ENCODE measurements at regions not wholly inside any gene's neighbourhood (a gene's known extent, or its start where the extent isn't known, plus 50 kb on each side); places are given as distances from the start of the nearest gene placed in this dataset.

- no peak for TF ChIP-seq JUND (IDR thresholded peaks at IDR 0.05)
- no peak for TF ChIP-seq TAF1 (conservative IDR thresholded peaks at IDR 0.05)
- no peak for TF ChIP-seq ATF3 (IDR thresholded peaks at IDR 0.05)
- TF ChIP-seq SP1 (IDR thresholded peaks at IDR 0.05) = no peak
- no peak for TF ChIP-seq HNF4A (conservative IDR thresholded peaks at IDR 0.05)
- no peak for TF ChIP-seq FOXA1 (IDR thresholded peaks at IDR 0.05)
- TF ChIP-seq RAD21 (IDR thresholded peaks at IDR 0.05) = no peak
- TF ChIP-seq, protein P1, sequence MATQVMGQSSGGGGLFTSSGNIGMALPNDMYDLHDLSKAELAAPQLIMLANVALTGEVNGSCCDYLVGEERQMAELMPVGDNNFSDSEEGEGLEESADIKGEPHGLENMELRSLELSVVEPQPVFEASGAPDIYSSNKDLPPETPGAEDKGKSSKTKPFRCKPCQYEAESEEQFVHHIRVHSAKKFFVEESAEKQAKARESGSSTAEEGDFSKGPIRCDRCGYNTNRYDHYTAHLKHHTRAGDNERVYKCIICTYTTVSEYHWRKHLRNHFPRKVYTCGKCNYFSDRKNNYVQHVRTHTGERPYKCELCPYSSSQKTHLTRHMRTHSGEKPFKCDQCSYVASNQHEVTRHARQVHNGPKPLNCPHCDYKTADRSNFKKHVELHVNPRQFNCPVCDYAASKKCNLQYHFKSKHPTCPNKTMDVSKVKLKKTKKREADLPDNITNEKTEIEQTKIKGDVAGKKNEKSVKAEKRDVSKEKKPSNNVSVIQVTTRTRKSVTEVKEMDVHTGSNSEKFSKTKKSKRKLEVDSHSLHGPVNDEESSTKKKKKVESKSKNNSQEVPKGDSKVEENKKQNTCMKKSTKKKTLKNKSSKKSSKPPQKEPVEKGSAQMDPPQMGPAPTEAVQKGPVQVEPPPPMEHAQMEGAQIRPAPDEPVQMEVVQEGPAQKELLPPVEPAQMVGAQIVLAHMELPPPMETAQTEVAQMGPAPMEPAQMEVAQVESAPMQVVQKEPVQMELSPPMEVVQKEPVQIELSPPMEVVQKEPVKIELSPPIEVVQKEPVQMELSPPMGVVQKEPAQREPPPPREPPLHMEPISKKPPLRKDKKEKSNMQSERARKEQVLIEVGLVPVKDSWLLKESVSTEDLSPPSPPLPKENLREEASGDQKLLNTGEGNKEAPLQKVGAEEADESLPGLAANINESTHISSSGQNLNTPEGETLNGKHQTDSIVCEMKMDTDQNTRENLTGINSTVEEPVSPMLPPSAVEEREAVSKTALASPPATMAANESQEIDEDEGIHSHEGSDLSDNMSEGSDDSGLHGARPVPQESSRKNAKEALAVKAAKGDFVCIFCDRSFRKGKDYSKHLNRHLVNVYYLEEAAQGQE (IDR thresholded peaks at IDR 0.05) = no peak
- TF ChIP-seq CTCF (IDR thresholded peaks at IDR 0.05; ENCODE audit: low read depth, low read length, missing input control) = no peak
- no peak for TF ChIP-seq MAX (IDR thresholded peaks at IDR 0.05)
- TF ChIP-seq GABPA (IDR thresholded peaks at IDR 0.05 in 1 of 2, conservative IDR thresholded peaks at IDR 0.05 in 1 of 2) = no peak
- no peak for TF ChIP-seq FOXA2 (IDR thresholded peaks at IDR 0.05)
- TF ChIP-seq EGR1 (IDR thresholded peaks at IDR 0.05; ENCODE audit: low read depth in 2 of 2) = no peak
- no peak for TF ChIP-seq RXRA (IDR thresholded peaks at IDR 0.05)
- no peak for TF ChIP-seq HNF4G (IDR thresholded peaks at IDR 0.05)
- no peak for TF ChIP-seq YY1 (IDR thresholded peaks at IDR 0.05)
- no peak for TF ChIP-seq NR2F2 (IDR thresholded peaks at IDR 0.05)
- TF ChIP-seq, protein P2, sequence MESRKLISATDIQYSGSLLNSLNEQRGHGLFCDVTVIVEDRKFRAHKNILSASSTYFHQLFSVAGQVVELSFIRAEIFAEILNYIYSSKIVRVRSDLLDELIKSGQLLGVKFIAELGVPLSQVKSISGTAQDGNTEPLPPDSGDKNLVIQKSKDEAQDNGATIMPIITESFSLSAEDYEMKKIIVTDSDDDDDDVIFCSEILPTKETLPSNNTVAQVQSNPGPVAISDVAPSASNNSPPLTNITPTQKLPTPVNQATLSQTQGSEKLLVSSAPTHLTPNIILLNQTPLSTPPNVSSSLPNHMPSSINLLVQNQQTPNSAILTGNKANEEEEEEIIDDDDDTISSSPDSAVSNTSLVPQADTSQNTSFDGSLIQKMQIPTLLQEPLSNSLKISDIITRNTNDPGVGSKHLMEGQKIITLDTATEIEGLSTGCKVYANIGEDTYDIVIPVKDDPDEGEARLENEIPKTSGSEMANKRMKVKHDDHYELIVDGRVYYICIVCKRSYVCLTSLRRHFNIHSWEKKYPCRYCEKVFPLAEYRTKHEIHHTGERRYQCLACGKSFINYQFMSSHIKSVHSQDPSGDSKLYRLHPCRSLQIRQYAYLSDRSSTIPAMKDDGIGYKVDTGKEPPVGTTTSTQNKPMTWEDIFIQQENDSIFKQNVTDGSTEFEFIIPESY (IDR thresholded peaks at IDR 0.05) = no peak
- WGBS = 59% methylated on average over 2 of the region's 2 CpGs
- Histone ChIP-seq H3K27me3 (ENCODE audit: control insufficient read depth in 4 of 4, insufficient read depth in 4 of 4, low read length in 3 of 4) (no peaks in the 10 kb centered on the region), H3K27ac (ENCODE audit: low read depth in 1 of 2, low read length in 2 of 2) (peak overlapping the region in 1 of 2 donors; percentile 26), H3K9me3 (ENCODE audit: control insufficient read depth in 4 of 4, low read length in 3 of 4) (no peaks in the 10 kb centered on the region), H3K36me3 (ENCODE audit: control insufficient read depth in 4 of 4, insufficient read depth in 3 of 4, low read depth in 1 of 4, low read length in 3 of 4) (peaks cover 0 to 7% (median 1%) of the 10 kb centered on the region in 4 donors), H3K4me1 (ENCODE audit: control insufficient read depth in 4 of 4, insufficient read depth in 4 of 4, low read length in 3 of 4) (peaks cover 10 to 48% (median 25%) of the 10 kb centered on the region in 4 donors), H3K4me3 (ENCODE audit: low read depth in 1 of 3, low read length in 3 of 3) (no peak overlapping the region), H3K9ac (ENCODE audit: low read depth in 1 of 2, low read length in 2 of 2) (no peak overlapping the region)
- no peak for DNase-seq (ENCODE audit: low spot score)
Measured at GRCh38 chr6:56734335-56734734, 91.6 kb upstream of the DST start.
